ENCODE measurements at regions not wholly inside any gene's neighbourhood (a gene's known extent, or its start where the extent isn't known, plus 50 kb on each side); places are given as distances from the start of the nearest gene placed in this dataset.

GRCh38 chr15:93479715-93480114 is 390.7 kb upstream of the RGMA start:
- no peak for DNase-seq (ENCODE audit: low spot score)

GRCh38 chr15:93478947-93479346 is 389.9 kb upstream of the RGMA start:
- DNase-seq (ENCODE audit: low spot score) = no peak

- DNase-seq (ENCODE audit: low spot score) = no peak
Measured at GRCh38 chr15:93477721-93478120, 388.7 kb upstream of the RGMA start.

- DNase-seq (ENCODE audit: low spot score) = no peak
Measured at GRCh38 chr15:93477188-93477587, 388.2 kb upstream of the RGMA start.

GRCh38 chr15:93476491-93477177 is 387.6 kb upstream of the RGMA start:
- DNase-seq (ENCODE audit: low spot score) = no peak

- no peak for DNase-seq (ENCODE audit: low spot score)
Measured at GRCh38 chr15:93474728-93475127, 385.7 kb upstream of the RGMA start.

- no peak for DNase-seq (ENCODE audit: low spot score)
Measured at GRCh38 chr15:93469994-93470393, 381.0 kb upstream of the RGMA start.

GRCh38 chr15:93467337-93467736 is 378.3 kb upstream of the RGMA start:
- no peak for DNase-seq (ENCODE audit: low spot score)

- DNase-seq (ENCODE audit: low spot score) = no peak
Measured at GRCh38 chr15:93466380-93466779, 377.4 kb upstream of the RGMA start.

- no peak for DNase-seq (ENCODE audit: low spot score)
Measured at GRCh38 chr15:93462690-93463089, 373.7 kb upstream of the RGMA start.

- no peak for DNase-seq (ENCODE audit: low spot score)
Measured at GRCh38 chr15:93460717-93461116, 371.7 kb upstream of the RGMA start.

- DNase-seq (ENCODE audit: low spot score) = no peak
Measured at GRCh38 chr15:93459396-93459795, 370.4 kb upstream of the RGMA start.

- no peak for DNase-seq (ENCODE audit: low spot score)
Measured at GRCh38 chr15:93458597-93458996, 369.6 kb upstream of the RGMA start.

- no peak for DNase-seq (ENCODE audit: low spot score)
Measured at GRCh38 chr15:93454788-93455187, 365.8 kb upstream of the RGMA start.

GRCh38 chr15:93452537-93453211 is 363.7 kb upstream of the RGMA start:
- no peak for DNase-seq (ENCODE audit: low spot score)

GRCh38 chr15:93451822-93452221 is 362.8 kb upstream of the RGMA start:
- no peak for DNase-seq (ENCODE audit: low spot score)

- DNase-seq (ENCODE audit: low spot score) = no peak
Measured at GRCh38 chr15:93451265-93451664, 362.3 kb upstream of the RGMA start.

GRCh38 chr15:93449798-93450197 is 360.8 kb upstream of the RGMA start:
- no peak for DNase-seq (ENCODE audit: low spot score)

GRCh38 chr15:93438310-93438709 is 349.3 kb upstream of the RGMA start:
- DNase-seq (ENCODE audit: low spot score) = no peak

- DNase-seq (ENCODE audit: low spot score) = no peak
Measured at GRCh38 chr15:93432474-93432873, 343.5 kb upstream of the RGMA start.

GRCh38 chr15:93428807-93429351 is 339.9 kb upstream of the RGMA start:
- no peak for DNase-seq (ENCODE audit: low spot score)

- no peak for DNase-seq (ENCODE audit: low spot score)
Measured at GRCh38 chr15:93428150-93428549, 339.1 kb upstream of the RGMA start.

GRCh38 chr15:93424131-93424530 is 335.1 kb upstream of the RGMA start:
- DNase-seq (ENCODE audit: low spot score) = no peak

GRCh38 chr15:93422476-93422875 is 333.5 kb upstream of the RGMA start:
- no peak for DNase-seq (ENCODE audit: low spot score)

Data from activated CD4-positive, alpha-beta T cell treated with anti-CD3 and anti-CD28 coated beads, Interleukin-2, Interleukin-4, amounts not matched to agents 100 ng/mL and 50 ng/mL, durations not matched to agents 16 hours and 8 hours (primary cell).